HL-60 (cell line): ENCODE measurements at regions not wholly inside any gene's neighbourhood (a gene's known extent, or its start where the extent isn't known, plus 50 kb on each side); places are given as distances from the start of the nearest gene placed in this dataset.

Source experiments
- POLR2AphosphoS5 ChIP-seq: IDR thresholded peaks from 2 replicates; pipeline ENCODE4 v1.6.1; 2012; ENCODE audit warnings: low read depth
- SPI1 ChIP-seq: IDR thresholded peaks from 2 replicates; pipeline ENCODE4 v1.6.1; 2012; ENCODE audit warnings: low read depth, mild to moderate bottlenecking, borderline replicate concordance
- TF ChIP-seq, protein P1 (sequence below): IDR thresholded peaks from one replicate; pipeline ENCODE4 v1.5.1; 2011; ENCODE audit warnings: low read length, control low read depth, inconsistent platforms; ENCODE audit not compliant: insufficient read depth

DNA sequence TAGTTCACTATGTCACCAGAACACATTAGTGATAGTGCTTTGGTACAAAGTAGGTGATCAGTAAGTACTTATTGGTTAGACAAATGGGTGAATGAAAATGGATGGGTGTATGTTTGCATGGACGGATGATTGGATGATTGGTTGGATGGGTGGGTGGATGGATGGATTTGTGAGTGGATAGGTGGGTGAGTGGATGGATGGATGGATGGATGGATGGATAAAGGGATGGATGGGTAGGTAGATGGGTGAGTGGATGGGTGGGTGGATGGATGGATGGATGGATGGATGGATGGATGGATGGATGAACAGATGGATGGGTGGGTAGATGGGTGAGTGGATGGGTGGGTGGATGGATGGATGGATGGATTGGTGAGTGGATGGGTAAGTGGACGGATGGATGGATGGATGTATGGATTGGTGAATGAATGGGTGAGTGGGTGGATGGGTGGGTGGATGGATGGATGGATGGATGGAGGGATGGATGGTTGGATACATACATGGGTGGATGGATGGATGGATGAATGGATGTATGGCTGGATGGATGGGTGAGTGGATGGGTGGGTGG is 225.3 kb upstream of the GSE1 start:
- TF ChIP-seq, protein P1, sequence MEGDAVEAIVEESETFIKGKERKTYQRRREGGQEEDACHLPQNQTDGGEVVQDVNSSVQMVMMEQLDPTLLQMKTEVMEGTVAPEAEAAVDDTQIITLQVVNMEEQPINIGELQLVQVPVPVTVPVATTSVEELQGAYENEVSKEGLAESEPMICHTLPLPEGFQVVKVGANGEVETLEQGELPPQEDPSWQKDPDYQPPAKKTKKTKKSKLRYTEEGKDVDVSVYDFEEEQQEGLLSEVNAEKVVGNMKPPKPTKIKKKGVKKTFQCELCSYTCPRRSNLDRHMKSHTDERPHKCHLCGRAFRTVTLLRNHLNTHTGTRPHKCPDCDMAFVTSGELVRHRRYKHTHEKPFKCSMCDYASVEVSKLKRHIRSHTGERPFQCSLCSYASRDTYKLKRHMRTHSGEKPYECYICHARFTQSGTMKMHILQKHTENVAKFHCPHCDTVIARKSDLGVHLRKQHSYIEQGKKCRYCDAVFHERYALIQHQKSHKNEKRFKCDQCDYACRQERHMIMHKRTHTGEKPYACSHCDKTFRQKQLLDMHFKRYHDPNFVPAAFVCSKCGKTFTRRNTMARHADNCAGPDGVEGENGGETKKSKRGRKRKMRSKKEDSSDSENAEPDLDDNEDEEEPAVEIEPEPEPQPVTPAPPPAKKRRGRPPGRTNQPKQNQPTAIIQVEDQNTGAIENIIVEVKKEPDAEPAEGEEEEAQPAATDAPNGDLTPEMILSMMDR = no peak
- TF ChIP-seq POLR2AphosphoS5 (no peak), SPI1 (no peak)
